Stimulated activated CD4-positive, alpha-beta T cell treated with anti-CD3 and anti-CD28 coated beads, Interleukin-1b, Interleukin-23, amount 100 ng/mL, for 24 hours (primary cell): ENCODE measurements at regions not wholly inside any gene's neighbourhood (a gene's known extent, or its start where the extent isn't known, plus 50 kb on each side); places are given as distances from the start of the nearest gene placed in this dataset.

Experiments
- DNase-seq, 4 experiments: peaks; one replicate each; pipeline ENCODE4 v3.0.0-alpha.2; 2020; ENCODE audit warnings: low read depth in 4 of 4, low spot score in 1 of 4

- DNase-seq: no peak
Observed at GRCh38 chr2:42925742-42926433, 133.5 kb upstream of the HAAO start.

DNA sequence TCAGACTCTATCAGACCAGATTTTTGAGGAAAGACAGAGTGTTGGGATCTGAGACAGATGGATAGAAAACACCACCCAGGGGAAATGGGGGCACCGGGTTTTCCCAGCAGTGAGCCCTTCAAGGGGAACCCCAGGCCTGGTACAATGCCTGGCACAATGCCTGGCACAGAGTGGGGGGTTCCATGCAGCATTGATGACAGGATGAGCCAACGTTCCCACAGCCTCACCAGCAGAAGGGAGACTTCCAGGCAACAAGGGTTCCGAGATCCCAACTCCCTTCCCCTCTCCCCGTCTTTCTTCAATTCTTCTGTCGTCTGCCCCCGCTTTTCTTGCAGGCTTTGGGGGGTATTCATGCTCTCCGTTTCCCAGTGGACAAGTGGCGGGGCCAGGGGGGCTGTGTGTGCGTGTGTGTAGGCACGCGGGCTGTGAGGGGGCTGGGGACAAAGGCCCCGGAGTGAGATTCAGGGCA, 132.1 kb upstream of the HAAO start:
- no peak for DNase-seq

GRCh38 chr2:42923580-42924417, 131.4 kb upstream of the HAAO start:
- no peak for DNase-seq

GRCh38 chr2:42922790-42923579, 130.6 kb upstream of the HAAO start:
- DNase-seq: no peak

DNA sequence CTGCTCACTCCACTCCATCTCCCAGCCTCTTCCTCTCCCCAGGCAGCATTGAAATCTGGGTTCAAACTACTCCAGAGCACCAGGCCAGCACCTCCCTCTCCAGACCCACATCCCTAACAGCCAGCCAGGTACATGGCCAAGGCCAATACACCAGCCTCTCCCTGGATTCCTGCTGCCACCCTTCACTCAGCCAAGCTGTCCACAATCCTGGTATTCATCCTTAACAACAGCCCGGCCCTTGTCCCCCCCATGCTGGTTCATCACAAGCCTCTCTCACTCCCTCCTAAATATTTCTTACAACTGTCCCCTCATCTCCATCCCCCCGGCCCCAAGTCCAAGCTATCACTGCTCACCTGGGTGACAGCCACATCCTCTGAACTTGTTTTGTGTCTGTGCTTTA, 129.9 kb upstream of the HAAO start:
- no peak for DNase-seq

DNA sequence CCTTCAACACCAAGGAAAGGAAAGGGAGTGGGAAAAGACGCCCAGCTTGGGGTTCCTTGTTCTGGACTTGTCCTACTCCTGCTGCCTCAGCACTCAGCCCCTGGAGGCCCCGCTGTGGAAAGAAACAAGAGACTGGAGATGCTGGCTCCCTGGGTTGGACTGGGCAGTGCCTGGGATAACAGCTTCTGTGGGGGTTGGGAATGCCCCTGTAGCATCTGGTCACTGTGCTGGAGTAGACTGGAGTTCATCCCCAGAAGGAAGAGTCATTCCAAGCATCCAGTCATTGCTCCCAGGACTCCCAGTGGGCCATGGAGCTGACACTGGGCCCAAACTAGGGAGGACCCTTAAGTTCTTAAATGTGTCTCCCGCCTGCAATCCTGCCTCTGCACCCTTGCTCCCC, 129.3 kb upstream of the HAAO start:
- DNase-seq: no peak

DNA sequence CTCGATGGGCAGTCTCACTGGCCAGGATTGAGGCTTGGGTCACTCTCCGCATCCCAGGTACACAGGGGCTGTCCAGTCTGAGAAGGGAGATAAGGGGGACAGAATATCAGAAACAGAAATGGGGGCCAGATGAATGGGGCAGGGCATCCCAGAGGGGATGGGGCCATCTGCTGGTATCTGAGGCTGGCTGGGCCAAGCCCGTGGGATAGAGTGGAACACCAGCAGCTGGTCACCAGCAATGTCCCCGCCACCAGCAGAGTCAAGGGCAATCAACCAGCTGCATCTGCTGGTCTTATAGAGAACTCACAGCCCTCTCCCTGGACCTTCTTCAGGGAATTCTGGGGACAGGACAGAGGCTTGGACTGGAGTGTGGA, 128.8 kb upstream of the HAAO start:
- DNase-seq: no peak

DNA sequence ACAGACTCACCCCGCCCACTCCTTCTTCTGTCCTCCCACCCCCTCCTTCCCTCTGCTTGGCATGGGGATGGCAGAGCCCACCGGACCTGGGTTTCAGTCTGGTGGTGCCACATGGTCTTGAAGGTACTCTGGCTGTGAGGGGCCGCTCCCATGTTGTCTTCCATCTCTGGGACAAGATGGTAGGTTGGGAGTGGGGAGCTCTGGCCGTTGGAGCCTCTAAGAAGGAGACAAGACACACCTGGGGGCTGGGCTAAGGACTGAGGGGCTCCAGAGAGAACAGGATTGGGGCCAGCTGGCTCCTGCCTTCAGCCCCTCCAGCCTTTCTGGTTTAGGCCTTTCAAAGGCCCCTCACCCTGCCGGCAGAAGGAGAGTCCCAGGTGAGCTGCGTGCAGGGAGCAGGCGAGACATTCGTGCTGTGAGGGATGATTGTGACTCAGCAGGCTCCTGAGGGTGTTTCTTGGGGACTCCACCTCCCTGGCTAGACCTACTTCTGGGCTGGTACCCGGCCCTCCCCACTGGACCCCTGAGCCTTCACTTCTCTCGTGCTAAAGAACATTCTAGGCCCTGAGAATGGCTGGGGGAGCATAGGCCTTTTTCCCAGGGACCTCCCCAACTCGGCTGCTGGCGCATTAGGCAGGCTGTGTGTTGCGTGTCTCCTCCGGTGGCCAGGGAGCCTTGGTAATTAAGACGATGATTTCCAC, 128.2 kb upstream of the HAAO start:
- no peak for DNase-seq

DNA sequence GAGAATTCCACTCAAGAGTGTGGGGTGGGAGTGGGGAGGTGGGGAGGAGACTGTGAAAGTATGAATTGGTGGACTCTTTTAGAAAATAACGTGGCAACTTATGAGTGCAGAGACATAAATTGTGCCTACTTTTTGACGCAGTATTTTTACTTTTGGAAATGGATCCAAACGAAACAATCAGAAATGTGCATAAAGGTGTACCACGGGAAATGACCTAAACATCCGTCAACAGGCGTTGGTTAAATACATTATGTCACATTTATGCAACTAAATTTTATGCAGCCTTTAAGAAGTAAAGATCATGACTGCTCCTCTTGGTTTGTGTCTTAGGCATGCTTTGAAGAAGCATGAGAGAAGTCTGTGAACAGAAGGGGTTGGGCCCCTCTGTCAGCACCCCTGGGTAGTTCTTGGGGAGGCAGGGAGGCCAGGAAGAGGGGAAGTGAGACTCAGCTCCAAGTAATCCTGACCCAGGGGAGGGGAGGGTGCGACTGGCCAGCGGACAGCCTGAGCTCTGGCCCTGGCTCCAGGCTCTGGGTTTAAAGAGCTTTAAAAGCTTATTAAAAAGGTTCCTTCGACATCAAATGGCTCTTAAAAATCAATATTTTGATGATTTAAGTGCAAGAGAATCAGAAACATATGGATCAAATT, 126.4 kb upstream of the HAAO start:
- DNase-seq: no peak

DNA sequence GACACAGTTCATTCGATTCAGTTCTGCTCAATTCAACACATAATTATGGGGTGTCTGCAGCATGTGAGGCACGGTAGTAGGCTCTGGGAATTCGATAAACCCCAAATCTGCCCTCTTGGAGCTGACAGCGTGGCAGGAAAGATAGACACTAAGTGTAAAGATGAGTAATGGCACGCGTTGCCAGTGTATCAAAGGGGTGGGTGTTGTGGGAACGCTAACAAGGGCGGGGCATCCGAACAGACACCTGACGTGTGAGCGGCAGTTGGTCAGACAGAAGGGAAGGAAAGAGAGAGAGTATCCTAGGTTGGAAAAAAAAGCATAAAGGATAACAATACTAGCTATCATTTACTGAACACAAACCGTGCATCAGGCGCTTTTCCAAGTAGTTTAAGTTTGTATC, 125.7 kb upstream of the HAAO start:
- no peak for DNase-seq

GRCh38 chr2:42917425-42917927, 125.1 kb upstream of the HAAO start:
- DNase-seq: no peak

- no peak for DNase-seq
Observed at GRCh38 chr2:42916324-42916723, 123.9 kb upstream of the HAAO start.

DNA sequence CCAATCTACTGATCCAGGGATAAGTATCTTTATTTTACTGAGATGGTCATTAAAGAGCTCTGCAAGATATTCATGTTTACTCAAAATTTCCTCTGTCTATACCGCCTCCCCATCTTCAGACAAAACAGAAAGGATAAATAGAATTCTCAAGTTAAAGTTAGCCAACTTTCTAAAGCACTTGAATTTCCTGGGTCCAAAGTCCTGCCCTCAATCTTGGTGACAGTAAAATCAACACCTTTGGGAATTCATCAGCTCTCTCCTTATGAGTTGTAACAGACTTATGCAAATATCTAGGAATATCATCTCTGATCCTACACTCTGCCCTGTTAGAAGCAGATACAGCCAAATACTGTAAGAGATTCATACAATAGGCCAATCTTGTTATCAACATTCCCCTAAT, 122.5 kb upstream of the HAAO start:
- DNase-seq: no peak

GRCh38 chr2:42914314-42914713, 121.9 kb upstream of the HAAO start:
- DNase-seq: no peak

DNA sequence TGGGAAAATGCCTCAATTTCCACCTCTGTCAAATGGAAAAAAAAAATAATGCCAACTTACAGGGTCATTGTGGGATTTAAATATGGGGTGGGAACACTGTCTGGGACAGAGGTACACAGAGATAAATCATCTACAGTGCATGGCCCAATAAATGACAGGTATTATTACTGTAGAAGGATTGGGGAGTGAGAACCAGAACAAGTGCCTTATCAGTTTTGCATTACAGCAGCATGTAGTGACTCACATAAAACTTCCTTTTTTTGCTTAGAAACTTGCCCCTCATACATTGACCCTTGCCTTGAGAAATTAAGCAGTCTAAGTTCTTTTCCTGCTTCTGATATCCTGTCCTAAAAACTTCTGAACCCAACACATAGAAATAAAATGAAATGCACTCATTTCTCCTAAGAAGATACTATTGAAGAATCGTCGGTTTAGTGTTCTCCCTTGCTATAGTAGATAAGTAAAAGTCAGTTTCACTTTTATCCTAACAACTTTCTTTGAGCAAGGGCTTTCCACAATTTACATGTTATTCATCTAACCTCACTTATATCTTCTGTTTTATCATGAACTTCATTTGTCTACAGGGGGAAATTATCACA, 121.0 kb upstream of the HAAO start:
- no peak for DNase-seq

DNA sequence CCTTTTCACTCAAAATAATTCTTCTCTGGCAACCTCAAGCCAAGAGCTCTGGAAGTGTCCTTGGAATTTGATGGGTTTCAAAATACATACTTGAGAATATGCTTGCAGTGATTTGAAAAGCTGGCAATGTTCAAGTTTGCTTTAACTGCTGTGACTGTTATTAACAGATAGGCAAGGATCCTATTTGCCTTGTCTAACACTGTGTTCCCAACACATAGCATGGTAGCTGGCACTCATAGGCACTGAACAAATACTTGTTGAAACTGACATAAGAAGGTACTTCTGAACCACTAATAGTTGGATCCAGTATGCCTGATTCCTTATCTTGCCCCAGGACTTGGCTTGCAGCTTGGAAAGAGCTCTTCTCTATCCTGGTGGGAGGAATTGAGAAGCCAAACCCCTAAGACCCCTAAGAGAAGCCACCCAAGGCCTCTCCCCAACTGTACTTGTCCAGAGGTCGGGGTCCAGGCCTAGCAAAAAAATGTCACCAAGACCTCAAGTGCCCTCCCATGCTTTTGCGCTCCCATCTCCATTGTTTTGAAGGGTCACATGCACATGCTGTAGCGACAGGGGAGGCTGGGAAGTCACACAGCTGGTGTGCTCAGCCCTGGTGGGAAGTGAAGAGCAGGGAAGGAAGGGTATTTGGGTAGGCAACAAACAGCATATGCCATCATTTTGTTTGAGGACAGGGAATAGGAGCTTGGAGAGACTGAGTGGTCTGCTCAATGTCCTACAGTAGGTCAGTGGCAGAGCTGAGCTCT, 118.4 kb upstream of the HAAO start:
- DNase-seq: no peak

DNA sequence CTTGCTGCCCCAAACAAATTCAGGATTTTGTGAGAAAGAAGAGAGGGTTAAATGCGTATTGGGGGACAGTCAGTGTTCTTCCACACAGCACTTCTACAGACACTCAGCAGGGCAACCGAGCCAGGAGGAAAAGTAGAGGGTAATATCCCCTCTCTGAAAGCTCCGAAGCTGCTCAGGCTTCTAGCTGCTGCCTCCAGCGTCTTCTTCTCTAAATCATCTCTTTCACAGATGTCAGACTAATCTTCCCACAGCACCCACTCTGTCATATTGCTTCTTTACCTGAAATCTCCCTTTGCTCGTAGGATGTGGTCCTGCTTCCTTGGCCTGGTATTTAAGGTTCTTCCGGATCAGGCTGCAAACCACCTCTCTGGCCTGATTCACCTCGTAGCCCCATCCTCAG, 117.6 kb upstream of the HAAO start:
- no peak for DNase-seq

- DNase-seq: no peak
Observed at GRCh38 chr2:42908518-42909200, 116.3 kb upstream of the HAAO start.

- no peak for DNase-seq
Observed at GRCh38 chr2:42907835-42908234, 115.5 kb upstream of the HAAO start.
